HepG2 (cell line): ENCODE measurements at regions not wholly inside any gene's neighbourhood (a gene's known extent, or its start where the extent isn't known, plus 50 kb on each side); places are given as distances from the start of the nearest gene placed in this dataset.

ENCODE experiments used
- ATAC-seq: fragments of 200-7000 bp; cut with Tn5 transposase; 3 replicates; pipeline ENCODE4 v1.9.1; 2020; ENCODE audit warnings: mild to moderate bottlenecking, moderate library complexity
- BruUV-seq: library from RNA; stranded (reverse); fragments of 400-500 nt; replicated peaks from 2 replicates; lab custom pipeline; 2021; lab: Mats Ljungman, UMichigan
- CTCF ChIA-PET: fragments of 300-600 bp; formaldehyde crosslinking; extraction: SDS; loops from one replicate; lab custom pipeline; 2021; ENCODE audit warnings: low total read pairs, inconsistent platforms, low intra/inter-chr PET ratio; lab: Yijun Ruan, JAX
- POLR2A ChIA-PET: fragments of 350-600 bp; sonication (Branson Sonifier 250); formaldehyde crosslinking; loops from one replicate; lab custom pipeline; 2020; ENCODE audit warnings: antibody characterized with exemption, inconsistent platforms; lab: Yijun Ruan, JAX
- DNase-seq: peaks from one replicate; pipeline ENCODE4 v3.0.0-alpha.2; 2015; ENCODE audit warnings: low spot score
- FAIRE-seq: peaks from 3 replicates; lab custom pipeline; 2011; peaks lifted over from hg19 to GRCh38; lab: Jason Lieb, UNC
- H2AFZ ChIP-seq: one replicate; pipeline ENCODE4 v1.6.1; 2011; ENCODE audit warnings: low read length, inconsistent platforms
- H3K27ac ChIP-seq: fragments of 300-600 bp; 3 replicates; pipeline ENCODE4 v1.8.0; 2011; ENCODE audit warnings: mixed run types, mild to moderate bottlenecking, mixed read lengths, low read length, inconsistent platforms; ENCODE audit not compliant: insufficient read depth; ENCODE audit errors: extremely low read length
- H3K27me3 ChIP-seq, 2 experiments: fragments of 200-600 bp in 1 of 2; 2 replicates in 1 of 2; 3 replicates in 1 of 2; pipeline versions ENCODE4 v1.6.0 to v1.8.0; 2011; ENCODE audit warnings: low read length in 2 of 2, mild to moderate bottlenecking in 2 of 2, moderate library complexity in 2 of 2, inconsistent platforms in 1 of 2; ENCODE audit not compliant: insufficient read depth in 2 of 2, control insufficient read depth in 1 of 2
- H3K36me3 ChIP-seq, 2 experiments: fragments of 200-600 bp in 1 of 2; replicated peaks in 1 of 2; 2 replicates in 1 of 2; 3 replicates in 1 of 2; pipeline versions ENCODE4 v1.5.1 to v1.8.0; 2011; ENCODE audit warnings: low read length in 2 of 2, inconsistent platforms in 1 of 2; ENCODE audit not compliant: insufficient read depth in 2 of 2, control insufficient read depth in 1 of 2
- H3K4me1 ChIP-seq: 2 replicates; pipeline ENCODE4 v1.5.1; 2012; ENCODE audit warnings: low read length, inconsistent platforms; ENCODE audit not compliant: insufficient read depth
- H3K4me2 ChIP-seq: 2 replicates; pipeline ENCODE4 v1.6.0; 2011; ENCODE audit warnings: low read depth, low read length, inconsistent platforms
- H3K4me3 ChIP-seq, 3 experiments: fragments of 200-600 bp in 1 of 3; sonication (generic), shearing (Covaris generic) in 1 of 3; replicated peaks in 1 of 3; 2 replicates each; pipeline ENCODE4 v1.5.1; 2011 to 2016; ENCODE audit warnings: low read length in 3 of 3, inconsistent platforms in 2 of 3, low read depth in 2 of 3, mild to moderate bottlenecking in 2 of 3, control low read depth in 1 of 3, mixed read lengths in 1 of 3; ENCODE audit not compliant: insufficient read depth in 1 of 3
- H3K79me2 ChIP-seq: one replicate; pipeline ENCODE4 v1.6.1; 2011; ENCODE audit warnings: low read length, inconsistent platforms; ENCODE audit not compliant: insufficient read depth
- H3K9ac ChIP-seq: 2 replicates; pipeline ENCODE4 v1.6.0; 2011; ENCODE audit warnings: mild to moderate bottlenecking, low read depth, low read length, inconsistent platforms; ENCODE audit not compliant: insufficient read depth
- H3K9me3 ChIP-seq: 2 replicates; pipeline ENCODE4 v1.5.1; 2012; ENCODE audit warnings: mild to moderate bottlenecking, low read length
- H4K20me1 ChIP-seq: 2 replicates; pipeline ENCODE4 v1.6.0; 2011; ENCODE audit warnings: inconsistent platforms, mild to moderate bottlenecking, low read length, moderate library complexity; ENCODE audit not compliant: insufficient read depth
- CREB1 ChIP-seq, 2 experiments: fragments of 450-650 bp in 1 of 2; IDR thresholded peaks; 2 replicates each; pipeline ENCODE4 v1.6.1; 2016 to 2017; ENCODE audit warnings: control low read depth in 1 of 2, mild to moderate bottlenecking in 1 of 2, missing compliant biosample characterization in 1 of 2, missing genetic modification characterization in 1 of 2
- EZH2 ChIP-seq: conservative IDR thresholded peaks from 2 replicates; pipeline ENCODE4 v1.6.1; 2012; ENCODE audit warnings: mild to moderate bottlenecking, low read depth, low read length, moderate library complexity
- HDAC6 ChIP-seq: fragments of 200-600 bp; sonication (generic); IDR thresholded peaks from 2 replicates; pipeline ENCODE4 v1.7.0; 2017; ENCODE audit warnings: mild to moderate bottlenecking, antibody characterized with exemption, low read length, low read depth
- MED1 ChIP-seq: sonication (generic); formaldehyde crosslinking; IDR thresholded peaks from 2 replicates; pipeline ENCODE4 v1.4.0; 2020; ENCODE audit warnings: missing genetic modification reagents
- MLLT10 ChIP-seq: sonication (generic); formaldehyde crosslinking; IDR thresholded peaks from 2 replicates; pipeline ENCODE4 v1.4.0; 2020; ENCODE audit warnings: missing genetic modification reagents
- NFKB2 ChIP-seq: sonication (generic); formaldehyde crosslinking; IDR thresholded peaks from 2 replicates; pipeline ENCODE4 v1.4.0; 2020; ENCODE audit warnings: missing genetic modification reagents, borderline replicate concordance
- PCBP1 ChIP-seq: fragments of 200-400 bp; formaldehyde crosslinking; IDR thresholded peaks from 2 replicates; pipeline ENCODE4 v1.6.1; 2017; ENCODE audit warnings: mild to moderate bottlenecking, low read depth, low read length, borderline replicate concordance
- RARA ChIP-seq: IDR thresholded peaks from 2 replicates; pipeline ENCODE4 v1.6.1; 2016; ENCODE audit warnings: missing genetic modification reagents, missing compliant biosample characterization
- ZFP36L1 ChIP-seq: sonication (generic); formaldehyde crosslinking; IDR thresholded peaks from 2 replicates; pipeline ENCODE4 v1.8.0; 2022; ENCODE audit warnings: mild to moderate bottlenecking, missing genetic modification reagents, moderate library complexity
- ZNF138 ChIP-seq: sonication (generic); formaldehyde crosslinking; IDR thresholded peaks from 2 replicates; pipeline ENCODE4 v1.5.0; 2020; ENCODE audit warnings: mild to moderate bottlenecking, low read depth, missing genetic modification reagents
- ZNF337 ChIP-seq: sonication (generic); formaldehyde crosslinking; IDR thresholded peaks from 2 replicates; pipeline ENCODE4 v1.5.1; 2020; ENCODE audit warnings: missing genetic modification reagents, low read depth, mild to moderate bottlenecking, borderline replicate concordance
- ZSCAN22 ChIP-seq: sonication (generic); formaldehyde crosslinking; IDR thresholded peaks from 2 replicates; pipeline ENCODE4 v1.4.0; 2020; ENCODE audit warnings: mild to moderate bottlenecking, missing genetic modification reagents
- WGBS: methylation state at CpG from one replicate; pipeline ENCODE4 v1.1.6; 2017; ENCODE audit warnings: low lambda C conversion rate; 5-methylcytosine and 5-hydroxymethylcytosine counted together
- in situ Hi-C: cut with HindIII; loops from 2 replicates; pipeline ENCODE4 v1.10.0; 2017; ENCODE audit warnings: low pct_unique_long_range_greater_than_20kb; ENCODE audit not compliant: extremely low pct_ligation_motif_present
- intact Hi-C: fragments of 100-400 bp; cut with micrococcal nuclease; formaldehyde crosslinking; loops from one replicate; pipeline ENCODE4 v1.10.0; 2022; ENCODE audit not compliant: unreplicated experiment
- TF ChIP-seq, protein P1 (sequence below): IDR thresholded peaks from 2 replicates; pipeline ENCODE4 v1.6.1; 2016; ENCODE audit warnings: control low read depth
- TF ChIP-seq, protein P2 (sequence below): sonication (generic); formaldehyde crosslinking; conservative IDR thresholded peaks from 2 replicates; pipeline ENCODE4 v1.4.0; 2020; ENCODE audit warnings: missing genetic modification reagents
- TF ChIP-seq, protein P3 (sequence below): IDR thresholded peaks from 2 replicates; pipeline ENCODE4 v1.6.1; 2016; ENCODE audit warnings: missing biosample characterization, missing genetic modification reagents, low read depth

DNA sequence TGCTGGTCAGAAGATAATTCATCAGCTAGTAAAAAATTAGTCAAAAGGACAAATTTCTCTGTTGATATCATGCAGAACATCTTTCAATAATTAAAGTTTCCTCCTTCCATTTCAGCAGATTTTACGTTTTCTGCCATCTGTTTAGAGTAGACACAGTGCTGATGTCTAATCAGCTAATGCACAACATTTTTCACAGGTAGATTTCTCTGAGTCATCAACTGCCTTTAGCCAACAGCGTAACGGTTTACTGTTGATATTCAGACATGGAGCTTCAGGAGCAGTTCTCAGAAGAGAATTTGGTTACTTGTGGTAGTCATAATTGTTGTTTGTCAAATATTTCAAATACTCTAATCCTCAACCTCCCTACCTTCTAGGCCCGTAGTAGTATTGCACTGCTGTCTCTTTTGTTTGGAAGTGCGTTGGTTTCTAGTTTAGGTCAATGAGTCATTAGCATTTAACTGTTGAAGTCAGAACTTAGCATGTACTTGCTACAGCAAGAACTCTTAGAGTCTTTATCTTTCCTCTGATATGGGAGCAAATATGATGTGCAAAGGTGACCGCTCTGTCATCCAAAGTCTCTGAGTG is 86.8 kb upstream of the TFPI start:
- no peaks in the 10 kb centered on the region for H3K9me3 ChIP-seq
- no peak for ATAC-seq
- no peak overlapping the region for H2AFZ ChIP-seq
- intact Hi-C loops, result no loop called here
- WGBS, result 22% methylated on average over 6 of the region's 6 CpGs
- no peak overlapping the region for H3K9ac ChIP-seq
- BruUV-seq, result no TSS peak
- no peaks in the 10 kb centered on the region for H4K20me1 ChIP-seq
- H3K27me3 ChIP-seq, result no peaks in the 10 kb centered on the region
- H3K36me3 ChIP-seq, result no peaks in the 10 kb centered on the region
- in situ Hi-C loops, result no loop called here
- POLR2A ChIA-PET, result no interaction called here
- no peak overlapping the region for H3K4me2 ChIP-seq
- DNase-seq, result no peak
- no peak for FAIRE-seq
- no peak overlapping the region for H3K27ac ChIP-seq
- no peak for TF ChIP-seq HDAC6
- TF ChIP-seq PCBP1, result no peak
- no peak for TF ChIP-seq ZFP36L1 (CRISPR knock-in tag)
- TF ChIP-seq, all 625 proteins: peak for 0
- Histone ChIP-seq H3K4me1 (no peaks in the 10 kb centered on the region), H3K4me3 (no peak overlapping the region), H3K79me2 (no peaks in the 10 kb centered on the region)
- CTCF ChIA-PET, result no interaction called here

DNA sequence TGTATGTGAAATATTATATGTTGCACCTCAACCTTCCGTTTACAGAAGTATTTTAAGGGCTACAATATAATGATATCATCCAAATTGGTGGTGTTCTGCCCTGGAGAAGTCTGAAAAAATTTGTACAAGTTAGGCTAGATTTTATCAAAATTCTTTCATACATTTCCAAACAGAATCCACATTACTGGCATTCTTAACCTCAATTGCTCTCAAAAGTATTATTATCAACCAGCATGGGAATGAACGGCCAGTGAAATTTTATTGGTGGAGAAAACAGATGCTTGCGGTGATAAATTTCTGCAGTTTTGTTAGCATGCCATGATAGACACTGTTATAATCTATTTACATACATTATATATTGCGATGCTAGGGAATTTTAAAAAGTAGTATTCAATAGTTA is 88.3 kb upstream of the TFPI start:
- intact Hi-C loops, result no loop called here
- no TSS peak for BruUV-seq
- H2AFZ ChIP-seq, result no peak overlapping the region
- no peaks in the 10 kb centered on the region for H3K27me3 ChIP-seq
- no peaks in the 10 kb centered on the region for H4K20me1 ChIP-seq
- no peaks in the 10 kb centered on the region for H3K36me3 ChIP-seq
- no peak overlapping the region for H3K27ac ChIP-seq
- WGBS, result 15% methylated on average over 4 of the region's 4 CpGs
- no peak overlapping the region for H3K4me2 ChIP-seq
- ATAC-seq (no peak), DNase-seq (no peak), FAIRE-seq (no peak)
- no peaks in the 10 kb centered on the region for H3K9me3 ChIP-seq
- ChIA-PET CTCF (no interaction called here), POLR2A (no interaction called here)
- H3K79me2 ChIP-seq, result no peaks in the 10 kb centered on the region
- no peak overlapping the region for H3K9ac ChIP-seq
- in situ Hi-C loops, result no loop called here
- H3K4me1 ChIP-seq, result no peaks in the 10 kb centered on the region
- no peak overlapping the region for H3K4me3 ChIP-seq
- TF ChIP-seq RARA (no peak), MED1 (no peak), MLLT10 (CRISPR knock-in tag) (no peak), EZH2 (no peak), NFKB2 (CRISPR knock-in tag) (no peak), ZNF337 (no peak), CREB1 (IDR thresholded peaks at IDR 0.05) (no peak), CREB1 (CRISPR knock-in tag; IDR thresholded peaks at IDR 0.05) (no peak), ZNF138 (no peak), ZSCAN22 (CRISPR knock-in tag) (no peak)
- TF ChIP-seq, protein P1, sequence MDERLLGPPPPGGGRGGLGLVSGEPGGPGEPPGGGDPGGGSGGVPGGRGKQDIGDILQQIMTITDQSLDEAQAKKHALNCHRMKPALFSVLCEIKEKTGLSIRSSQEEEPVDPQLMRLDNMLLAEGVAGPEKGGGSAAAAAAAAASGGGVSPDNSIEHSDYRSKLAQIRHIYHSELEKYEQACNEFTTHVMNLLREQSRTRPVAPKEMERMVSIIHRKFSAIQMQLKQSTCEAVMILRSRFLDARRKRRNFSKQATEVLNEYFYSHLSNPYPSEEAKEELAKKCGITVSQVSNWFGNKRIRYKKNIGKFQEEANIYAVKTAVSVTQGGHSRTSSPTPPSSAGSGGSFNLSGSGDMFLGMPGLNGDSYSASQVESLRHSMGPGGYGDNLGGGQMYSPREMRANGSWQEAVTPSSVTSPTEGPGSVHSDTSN (CRISPR knock-in tag), result no peak
- TF ChIP-seq, protein P2, sequence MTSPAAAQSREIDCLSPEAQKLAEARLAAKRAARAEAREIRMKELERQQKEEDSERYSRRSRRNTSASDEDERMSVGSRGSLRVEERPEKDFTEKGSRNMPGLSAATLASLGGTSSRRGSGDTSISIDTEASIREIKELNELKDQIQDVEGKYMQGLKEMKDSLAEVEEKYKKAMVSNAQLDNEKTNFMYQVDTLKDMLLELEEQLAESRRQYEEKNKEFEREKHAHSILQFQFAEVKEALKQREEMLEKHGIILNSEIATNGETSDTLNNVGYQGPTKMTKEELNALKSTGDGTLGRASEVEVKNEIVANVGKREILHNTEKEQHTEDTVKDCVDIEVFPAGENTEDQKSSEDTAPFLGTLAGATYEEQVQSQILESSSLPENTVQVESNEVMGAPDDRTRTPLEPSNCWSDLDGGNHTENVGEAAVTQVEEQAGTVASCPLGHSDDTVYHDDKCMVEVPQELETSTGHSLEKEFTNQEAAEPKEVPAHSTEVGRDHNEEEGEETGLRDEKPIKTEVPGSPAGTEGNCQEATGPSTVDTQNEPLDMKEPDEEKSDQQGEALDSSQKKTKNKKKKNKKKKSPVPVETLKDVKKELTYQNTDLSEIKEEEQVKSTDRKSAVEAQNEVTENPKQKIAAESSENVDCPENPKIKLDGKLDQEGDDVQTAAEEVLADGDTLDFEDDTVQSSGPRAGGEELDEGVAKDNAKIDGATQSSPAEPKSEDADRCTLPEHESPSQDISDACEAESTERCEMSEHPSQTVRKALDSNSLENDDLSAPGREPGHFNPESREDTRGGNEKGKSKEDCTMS (CRISPR knock-in tag), result no peak
- TF ChIP-seq, protein P3, sequence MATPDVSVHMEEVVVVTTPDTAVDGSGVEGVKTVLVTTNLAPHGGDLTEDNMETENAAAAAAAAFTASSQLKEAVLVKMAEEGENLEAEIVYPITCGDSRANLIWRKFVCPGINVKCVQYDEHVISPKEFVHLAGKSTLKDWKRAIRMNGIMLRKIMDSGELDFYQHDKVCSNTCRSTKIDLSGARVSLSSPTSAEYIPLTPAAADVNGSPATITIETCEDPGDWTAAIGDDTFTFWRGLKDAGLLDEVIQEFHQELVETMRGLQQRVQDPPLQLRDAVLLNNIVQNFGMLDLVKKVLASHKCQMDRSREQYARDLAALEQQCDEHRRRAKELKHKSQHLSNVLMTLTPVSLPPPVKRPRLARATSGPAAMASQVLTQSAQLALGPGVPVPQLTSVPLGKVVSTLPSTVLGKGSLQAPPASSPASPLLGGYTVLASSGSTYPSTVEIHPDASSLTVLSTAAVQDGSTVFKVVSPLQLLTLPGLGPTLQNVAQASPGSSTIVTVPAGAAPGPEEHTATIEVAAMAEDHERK (CRISPR knock-in tag), result no peak
